HTR-8/SVneo (cell line): ENCODE measurements at regions not wholly inside any gene's neighbourhood (a gene's known extent, or its start where the extent isn't known, plus 50 kb on each side); places are given as distances from the start of the nearest gene placed in this dataset.
"Not testable (repeated sequence)": the region's sequence is repeated elsewhere in the genome, so short reads cannot be mapped to it uniquely, and the experiment has no call there.

Experiments used
- DNase-seq: peaks from one replicate; pipeline ENCODE4 v3.0.0; 2011; ENCODE audit warnings: low spot score, mixed read lengths; ENCODE audit not compliant: insufficient read length
- FAIRE-seq: peaks from 2 replicates; lab custom pipeline; 2011; peaks lifted over from hg19 to GRCh38; lab: Jason Lieb, UNC

DNA sequence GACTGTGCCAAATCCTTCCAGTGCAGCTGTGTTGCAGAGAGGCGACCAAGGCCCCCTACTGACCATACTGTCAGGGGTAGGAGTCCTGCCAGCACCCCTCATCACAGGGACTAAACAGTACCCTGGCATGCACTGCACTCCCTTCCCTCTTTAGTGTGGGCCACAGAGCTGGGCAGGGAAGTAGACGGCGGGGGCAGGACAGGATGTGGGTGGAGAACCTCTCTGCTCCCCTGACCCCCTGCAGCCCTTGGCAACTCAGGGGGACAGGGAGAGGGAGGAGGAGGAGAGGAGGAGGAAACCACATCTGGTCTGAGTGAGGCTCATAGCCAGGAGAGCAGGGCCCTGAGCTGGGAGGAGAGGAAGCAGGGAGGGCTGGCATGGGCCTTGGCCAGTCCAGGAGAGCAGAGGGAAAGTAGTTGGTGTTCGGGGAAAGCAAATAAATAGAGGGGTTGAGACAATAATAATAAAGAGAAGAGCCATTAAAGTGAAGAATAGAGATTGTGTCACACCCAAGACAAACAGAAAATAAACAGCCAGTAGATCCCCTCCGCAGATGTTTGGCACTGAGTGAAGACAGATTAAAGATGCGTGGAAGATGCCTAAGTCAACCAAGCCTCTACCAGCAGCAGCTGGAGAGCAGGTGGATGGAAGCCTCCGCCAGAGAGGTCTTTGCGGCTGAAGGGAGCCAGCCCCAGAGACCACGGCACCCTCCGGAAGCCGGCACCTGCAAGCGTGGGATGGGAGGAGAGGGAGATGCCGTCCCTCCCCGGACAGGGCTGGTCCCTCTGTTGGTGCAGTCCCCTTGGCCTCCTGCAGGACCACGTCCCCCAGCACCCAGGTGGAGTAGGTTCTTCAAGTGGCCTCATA, 61.5 kb downstream of the RPUSD4 start:
- no peak for DNase-seq

DNA sequence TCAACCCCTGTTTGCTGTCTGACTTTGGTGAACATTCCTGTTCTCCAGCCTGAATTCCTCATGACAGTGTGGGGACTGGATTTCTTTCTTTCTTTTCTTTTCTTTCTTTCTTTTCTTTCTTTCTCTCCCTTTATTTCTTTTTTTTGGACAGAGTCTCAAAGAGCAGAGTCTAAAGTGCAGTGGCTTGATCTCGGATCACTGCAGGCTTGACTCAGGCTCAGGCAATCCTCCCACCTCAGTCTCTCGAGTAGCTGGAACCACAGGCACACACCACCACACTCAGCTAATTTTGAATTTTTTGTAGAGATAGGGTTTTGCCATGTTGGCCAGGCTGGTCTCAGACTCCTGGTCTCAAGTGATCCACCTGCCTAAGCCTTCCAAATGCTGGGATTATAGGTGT, 63.1 kb downstream of the RPUSD4 start:
- no peak for DNase-seq
- no peak for FAIRE-seq

More for the DNA sequence above, 61.5 kb downstream of the RPUSD4 start:
- no peak for FAIRE-seq

DNA sequence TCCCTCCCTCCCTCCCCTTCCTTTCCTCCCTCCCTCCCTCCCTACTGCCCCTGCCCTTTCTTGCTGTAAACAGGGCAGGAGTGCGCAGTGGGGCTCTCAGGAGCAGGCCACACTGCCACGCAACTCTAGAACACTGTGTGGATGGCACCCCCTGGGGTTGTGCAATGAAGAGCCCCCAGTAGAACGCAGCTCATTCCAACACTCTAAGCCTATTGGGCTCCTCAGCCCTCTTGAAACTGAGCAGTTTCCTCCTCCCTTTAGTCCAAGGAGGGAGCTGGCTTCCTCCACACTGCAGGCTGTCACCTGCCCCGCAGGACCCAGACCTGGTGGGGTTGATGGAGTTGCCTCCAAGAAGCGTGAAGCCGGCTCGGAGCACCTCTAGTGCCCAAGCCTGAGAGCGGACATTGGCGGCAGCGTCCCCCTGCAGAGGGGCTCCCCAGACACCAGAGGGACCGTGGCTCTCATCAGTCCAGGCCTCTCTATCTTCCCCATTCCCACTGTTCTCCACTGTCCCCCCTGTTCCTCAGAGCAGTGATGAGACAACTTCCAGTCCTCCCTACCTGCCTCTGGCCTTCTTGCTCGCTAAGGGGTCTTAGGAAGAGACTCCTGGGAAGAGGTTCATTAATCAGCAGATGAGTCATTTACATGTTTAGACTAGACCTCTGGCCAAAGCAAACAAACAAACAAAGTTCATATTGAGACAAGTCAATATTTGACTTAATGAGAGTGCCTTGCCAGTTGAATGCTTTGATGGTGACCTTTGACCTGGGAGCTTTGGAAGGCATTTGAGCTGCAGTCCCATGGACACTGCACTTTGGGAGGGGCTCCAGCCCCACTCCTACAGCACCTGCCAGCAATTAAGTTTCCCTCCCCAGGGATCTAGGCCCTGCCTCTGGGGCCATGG, 64.0 kb downstream of the RPUSD4 start:
- no peak for DNase-seq
- FAIRE-seq: no peak

DNA sequence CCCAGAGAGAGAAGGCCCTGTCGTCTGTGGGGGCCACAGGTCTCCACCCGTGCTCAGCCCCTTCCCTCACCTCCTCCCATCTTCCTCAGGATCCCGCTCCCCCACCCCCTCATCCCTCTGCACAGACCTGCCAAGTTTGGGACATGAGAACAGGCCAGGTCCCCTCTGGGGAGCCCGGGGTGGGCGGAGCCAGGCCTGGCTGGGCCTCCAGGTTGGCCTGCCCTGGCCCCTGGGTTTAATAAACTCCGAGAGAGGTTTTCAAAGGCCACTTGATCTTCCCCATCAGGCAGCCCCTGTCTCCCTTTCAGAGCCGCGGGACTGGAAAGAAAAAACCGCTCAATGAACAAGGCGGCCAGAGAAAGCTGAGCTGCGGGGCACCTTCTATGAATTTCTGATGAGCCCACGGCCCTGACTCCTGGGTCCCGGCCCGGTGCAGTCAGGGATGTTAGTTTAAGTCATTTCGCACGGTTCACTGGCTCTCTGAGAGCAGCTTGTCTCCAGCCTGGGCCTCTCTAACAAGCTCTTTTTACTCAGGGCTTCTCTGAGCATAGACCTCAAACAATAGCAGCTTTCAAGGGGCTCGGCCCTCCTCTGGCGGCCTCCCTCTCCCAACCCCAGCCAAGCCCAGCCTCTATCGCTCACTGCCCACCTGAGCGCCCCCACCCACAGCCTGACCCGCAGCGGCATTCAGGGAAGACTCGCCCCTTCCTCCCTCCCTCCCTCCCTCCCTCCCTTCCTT, 64.8 kb downstream of the RPUSD4 start:
- no peak for DNase-seq
- no peak for FAIRE-seq

DNA sequence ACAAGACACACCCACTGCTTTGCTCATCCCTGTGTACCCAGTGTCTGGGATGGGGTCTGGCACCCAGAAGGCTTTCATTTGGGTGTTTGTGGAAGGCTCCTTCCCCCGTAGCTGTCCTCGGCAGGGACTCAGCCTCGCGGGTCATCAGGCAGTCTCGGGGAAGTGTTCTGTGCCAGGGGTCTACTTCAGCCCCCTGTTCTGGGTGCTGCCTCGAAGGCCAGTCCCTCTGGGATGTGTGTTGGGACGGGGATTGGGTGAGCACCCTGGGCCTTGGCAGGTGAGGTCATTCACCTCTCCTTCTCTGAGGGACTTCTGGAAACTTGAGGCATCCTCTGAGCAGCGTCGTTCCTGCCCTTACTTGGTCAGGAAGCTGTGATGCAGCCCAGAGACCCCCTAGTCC, 65.5 kb downstream of the RPUSD4 start:
- no peak for DNase-seq

DNA sequence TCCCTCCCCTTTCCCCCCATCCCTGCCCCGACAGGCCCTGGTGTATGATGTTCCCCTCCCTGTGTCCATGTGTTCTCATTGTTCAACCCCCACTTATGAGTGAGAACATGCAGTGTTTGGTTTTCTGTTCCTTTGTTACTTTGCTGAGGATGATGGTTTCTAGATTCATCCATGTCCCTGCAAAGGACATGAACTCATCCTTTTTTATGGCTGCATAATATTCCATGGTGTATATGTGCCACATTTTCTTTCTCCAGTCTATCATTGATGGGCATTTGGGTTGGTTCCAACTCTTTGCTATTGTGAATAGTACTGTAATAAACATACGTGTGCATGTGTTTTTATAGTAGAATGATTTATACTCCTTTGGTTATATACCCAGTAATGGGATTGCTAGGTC, 68.0 kb downstream of the RPUSD4 start:
- DNase-seq, FAIRE-seq: not testable (repeated sequence)

More for the DNA sequence above, 65.5 kb downstream of the RPUSD4 start:
- no peak for FAIRE-seq

DNA sequence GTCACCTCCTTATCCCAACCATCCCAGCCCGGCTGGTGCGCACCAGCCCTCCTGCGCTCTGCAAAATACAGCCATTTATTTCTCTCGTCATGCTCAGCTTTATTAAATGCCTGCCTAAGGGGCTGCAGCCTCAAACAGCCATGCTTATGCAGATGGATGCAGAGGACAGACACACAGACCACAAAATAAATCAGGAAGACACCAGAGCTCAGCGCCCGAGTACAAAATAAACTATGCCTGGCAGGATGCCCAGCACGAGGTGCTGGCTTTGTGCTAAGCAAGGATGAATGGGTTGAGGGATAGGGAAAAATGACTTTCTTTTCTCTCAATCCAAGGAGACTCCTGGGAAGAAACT, 70.5 kb downstream of the RPUSD4 start:
- FAIRE-seq: no peak
- peak; percentile 41 for DNase-seq

DNA sequence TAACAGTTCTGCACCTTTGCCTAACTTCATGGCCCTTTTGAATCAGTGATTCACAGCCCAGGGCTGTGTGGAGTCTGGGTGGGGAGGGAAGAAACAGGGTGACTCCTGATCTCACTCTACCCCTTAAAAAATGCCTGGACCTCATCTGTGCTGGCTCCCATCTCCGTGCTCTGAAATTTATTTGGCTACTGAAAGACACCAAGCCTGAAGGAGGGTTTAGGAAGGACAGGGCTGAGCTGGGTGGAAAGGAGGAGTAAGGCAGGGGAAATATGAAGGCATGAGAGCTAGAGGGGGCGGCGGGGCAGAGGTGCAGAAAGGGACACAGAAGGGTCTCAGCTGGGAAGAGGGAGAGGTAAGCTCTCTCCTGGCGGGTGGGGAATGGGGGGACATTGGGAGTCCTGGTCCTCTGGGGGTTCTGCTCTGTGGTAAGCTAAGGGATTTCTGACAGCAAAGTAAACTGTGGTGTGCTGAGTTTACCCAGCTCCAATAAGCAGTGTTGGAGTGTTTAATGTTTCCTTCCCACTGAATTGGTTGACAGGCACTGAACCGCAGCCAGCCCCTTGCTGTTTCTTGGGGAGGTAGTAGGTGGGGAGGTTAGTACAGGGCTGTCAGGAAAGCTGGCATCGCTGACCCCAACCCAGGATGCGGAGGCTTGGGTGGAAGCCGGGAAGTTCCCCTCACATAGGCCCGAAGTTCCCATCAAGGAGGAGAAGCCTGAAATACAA, 71.1 kb downstream of the RPUSD4 start:
- FAIRE-seq (no peak), DNase-seq (no peak)

DNA sequence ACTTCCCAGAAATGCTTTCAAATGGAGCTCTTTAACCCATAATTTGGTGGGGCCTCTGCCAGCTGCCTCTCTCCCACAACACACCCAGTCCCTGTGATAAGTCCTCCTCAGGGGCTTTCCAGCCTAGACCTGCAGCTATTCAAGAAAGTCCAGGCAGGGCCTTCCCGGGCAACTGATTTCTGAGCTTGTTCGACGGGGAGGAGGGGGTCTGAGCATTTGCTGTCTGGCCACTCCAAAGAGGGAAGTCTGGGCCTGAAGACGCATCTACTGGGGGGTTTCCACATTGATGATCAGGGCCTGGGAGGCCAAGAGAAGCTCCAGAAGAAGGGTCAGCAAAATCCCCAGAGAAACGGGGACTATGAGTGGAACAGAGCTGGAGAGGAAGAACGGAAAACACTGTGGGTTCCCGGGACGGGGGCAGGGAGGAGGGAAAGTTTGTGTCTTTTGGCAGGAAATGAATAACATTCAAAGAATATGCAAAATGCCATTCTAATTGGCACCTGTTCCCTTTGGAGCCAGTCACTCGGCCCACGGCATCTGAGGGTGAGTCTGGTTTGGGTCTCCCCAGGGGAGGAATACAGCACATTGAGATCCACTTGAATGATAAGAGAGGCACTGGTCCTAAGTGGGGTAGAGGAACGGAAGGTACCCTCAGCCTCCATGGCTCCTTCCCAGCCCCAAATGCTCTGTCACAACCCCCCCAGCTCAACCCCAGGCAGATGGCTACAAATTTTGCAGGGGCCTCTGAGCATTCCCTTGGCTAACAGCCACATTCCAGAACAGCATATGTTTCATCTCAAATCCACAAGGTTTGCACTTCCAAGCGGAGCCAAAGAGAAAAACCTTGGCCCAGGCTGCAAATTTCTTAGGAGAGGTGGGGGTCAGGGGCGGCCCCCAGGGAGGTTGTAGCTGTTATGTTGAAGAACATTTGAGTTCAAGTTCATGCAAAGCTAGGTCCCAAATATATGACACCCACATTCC, 72.0 kb downstream of the RPUSD4 start:
- DNase-seq (no peak), FAIRE-seq (no peak)

DNA sequence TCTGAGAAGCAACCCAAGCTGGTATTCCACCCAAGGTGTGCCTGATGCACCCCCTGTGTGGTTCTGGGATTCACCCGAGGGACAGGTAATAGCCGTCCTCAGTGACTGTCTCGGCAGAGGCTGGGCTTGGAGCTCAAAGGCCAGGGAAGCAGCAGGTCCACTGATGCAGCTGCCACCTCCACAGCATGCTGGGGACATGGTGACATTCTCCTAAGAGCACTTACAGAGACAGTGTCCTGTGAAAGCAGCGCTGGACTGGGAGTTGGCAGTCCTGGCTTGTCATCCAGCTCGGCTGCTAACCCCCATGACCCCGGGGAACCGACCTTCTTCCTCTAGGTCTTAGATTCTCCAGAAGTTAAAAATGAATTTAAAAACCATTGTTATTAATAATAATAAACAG, 72.8 kb downstream of the RPUSD4 start:
- no peak for FAIRE-seq

DNA sequence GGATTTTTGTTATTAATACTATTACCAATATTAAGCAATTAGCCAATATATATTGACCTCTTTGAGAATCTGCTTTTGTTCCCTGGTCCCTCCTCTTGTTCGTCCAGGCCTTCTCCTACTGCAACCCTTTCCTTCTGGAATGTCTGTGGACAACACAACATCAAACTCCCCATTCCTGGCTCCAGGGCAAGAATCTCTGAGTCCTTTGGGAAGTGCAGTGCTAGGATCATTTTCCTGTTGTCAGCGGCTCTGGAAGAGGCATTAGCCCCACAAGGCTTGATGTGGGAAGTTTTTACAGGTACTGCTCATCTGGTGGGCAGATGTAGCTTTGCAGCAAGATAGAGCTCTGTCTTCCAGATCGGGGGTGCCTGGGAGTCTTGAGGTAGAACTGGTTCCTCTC, 74.3 kb downstream of the RPUSD4 start:
- DNase-seq: no peak
- FAIRE-seq: no peak

More for the DNA sequence above, 72.8 kb downstream of the RPUSD4 start:
- DNase-seq: no peak

DNA sequence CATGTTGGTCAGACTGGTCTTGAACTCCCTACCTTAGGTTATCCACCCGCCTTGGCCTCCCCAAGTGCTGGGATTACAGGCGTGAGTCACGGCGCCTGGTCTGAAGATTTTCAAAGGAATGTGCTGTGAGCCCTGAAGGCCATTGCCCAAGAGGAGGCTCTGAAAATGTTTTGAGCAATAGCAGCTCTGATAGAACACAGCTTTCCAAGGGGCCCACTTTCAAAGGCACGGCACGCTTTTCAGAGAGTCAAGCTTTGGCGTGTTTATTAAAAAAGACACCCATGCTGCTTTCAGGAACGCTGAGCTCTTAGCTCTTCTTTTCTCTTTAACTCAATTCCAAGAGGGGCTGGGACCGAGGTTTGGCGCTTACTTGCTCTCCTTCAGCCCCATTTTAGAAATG, 73.8 kb upstream of the CDON start:
- DNase-seq (no peak), FAIRE-seq (no peak)

DNA sequence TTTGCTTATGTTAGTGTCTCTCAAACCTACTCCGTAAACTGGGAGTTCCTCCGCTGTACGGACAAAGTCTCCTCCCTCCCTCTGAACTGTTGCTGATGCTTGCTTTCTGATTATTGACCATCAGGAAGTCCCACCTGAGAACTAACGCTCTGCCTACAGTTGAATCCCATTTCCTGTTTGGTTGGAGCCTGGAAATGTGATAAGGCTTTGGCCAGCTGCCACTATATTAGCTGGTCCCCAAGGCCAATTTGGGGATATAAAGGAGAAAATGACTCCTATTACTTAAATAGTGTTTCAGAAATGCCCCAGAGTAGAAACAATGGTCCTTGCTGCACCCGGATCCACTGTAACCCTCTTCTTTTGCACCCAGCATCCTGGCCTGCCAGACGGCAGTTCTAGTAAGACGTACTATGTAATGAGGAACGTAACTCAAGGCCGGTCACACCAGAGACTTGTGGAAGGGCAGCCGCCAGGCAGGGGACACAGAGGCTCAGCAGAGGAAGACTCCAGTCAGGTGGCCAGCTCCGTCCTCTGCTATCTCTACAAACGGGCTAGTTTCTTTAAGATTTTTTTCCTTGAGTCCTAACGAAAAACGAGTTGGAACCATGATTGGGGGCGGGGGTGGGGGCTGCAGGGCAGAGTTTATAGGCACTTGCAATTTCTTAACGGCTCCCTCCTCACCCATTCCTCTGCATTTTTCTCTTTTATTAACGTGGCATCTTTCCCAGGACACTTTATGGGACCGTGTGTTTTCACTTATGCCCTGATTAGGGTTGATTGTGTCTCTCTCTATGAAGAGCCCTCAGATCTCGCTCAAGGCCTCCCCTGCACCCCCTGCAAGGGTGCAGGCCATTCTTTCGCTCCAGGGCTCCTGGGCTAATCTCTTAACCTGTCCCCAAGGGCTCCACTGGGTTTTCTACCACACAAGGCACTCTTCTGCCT, 72.8 kb upstream of the CDON start:
- FAIRE-seq (no peak), DNase-seq (no peak)

DNA sequence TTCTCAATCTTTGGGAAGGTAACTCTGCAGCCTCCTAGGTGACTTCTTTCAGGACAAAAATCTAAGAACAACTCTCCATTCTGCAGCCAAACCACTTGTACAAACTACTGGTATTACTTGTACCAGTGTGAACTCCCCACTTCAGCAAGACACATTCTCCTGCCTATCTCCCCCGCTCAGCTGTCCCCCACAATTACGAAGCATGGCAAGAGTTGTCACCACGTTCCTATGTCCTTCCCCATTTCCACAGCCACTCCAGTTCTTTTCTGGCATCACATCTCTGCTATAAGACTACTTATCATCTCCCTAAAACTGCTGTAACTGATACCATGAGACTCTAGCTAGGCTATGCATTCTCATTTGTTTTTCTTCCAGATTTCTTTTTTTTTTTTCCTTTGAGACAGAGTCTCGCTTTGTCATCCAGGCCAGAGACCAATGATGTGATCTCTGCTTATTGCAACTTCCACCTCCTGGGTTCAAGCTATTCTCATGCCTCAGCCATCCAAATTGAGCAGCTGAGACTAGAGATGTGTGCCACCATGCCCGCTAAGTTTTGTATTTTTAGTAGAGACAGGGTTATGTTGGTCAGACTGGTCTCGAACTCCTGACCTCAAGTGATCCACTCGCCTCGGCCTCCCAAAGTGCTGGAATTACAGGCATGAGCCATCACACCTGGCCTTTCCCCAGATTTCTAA, 71.9 kb upstream of the CDON start:
- FAIRE-seq: no peak
- no peak for DNase-seq

DNA sequence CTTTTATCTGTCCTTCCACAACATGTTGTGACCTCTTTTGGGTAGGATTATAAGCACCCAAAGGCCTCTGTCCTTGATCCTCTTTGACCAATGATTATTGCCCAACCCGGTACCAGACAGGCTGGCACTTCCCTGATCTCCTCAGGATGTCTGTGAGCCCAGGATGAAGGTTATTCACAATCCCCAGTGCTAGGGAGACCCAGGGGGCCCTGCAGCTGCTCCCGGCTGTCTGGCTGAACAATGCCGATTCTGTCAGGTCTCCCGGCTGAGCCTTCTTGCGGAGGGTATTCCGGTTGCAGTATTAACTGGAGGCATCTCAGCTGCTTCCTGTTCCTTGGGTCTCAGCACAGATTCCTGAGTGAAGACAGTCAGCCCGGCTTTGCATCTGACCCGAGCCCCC, 71.2 kb upstream of the CDON start:
- FAIRE-seq: no peak
- no peak for DNase-seq

DNA sequence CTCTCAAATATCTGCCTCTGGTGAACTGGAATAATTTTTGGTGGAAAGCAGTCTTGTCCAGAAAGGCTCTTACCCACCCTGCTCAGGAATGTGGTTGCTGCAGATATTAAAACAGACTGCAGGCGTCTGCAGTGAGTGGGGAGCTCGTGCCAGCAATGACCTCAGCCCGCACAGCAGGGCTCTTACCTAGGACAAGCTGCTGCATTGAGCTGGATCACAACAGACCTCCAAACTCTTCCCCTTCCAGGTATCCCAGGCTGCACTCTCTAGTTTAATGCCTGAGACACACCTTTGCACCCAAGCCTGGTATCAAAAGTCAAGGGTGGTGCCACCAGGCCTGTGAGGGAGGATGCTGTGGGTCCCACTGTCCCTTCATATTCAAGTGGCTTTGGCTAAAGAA, 69.7 kb upstream of the CDON start:
- no peak for FAIRE-seq

DNA sequence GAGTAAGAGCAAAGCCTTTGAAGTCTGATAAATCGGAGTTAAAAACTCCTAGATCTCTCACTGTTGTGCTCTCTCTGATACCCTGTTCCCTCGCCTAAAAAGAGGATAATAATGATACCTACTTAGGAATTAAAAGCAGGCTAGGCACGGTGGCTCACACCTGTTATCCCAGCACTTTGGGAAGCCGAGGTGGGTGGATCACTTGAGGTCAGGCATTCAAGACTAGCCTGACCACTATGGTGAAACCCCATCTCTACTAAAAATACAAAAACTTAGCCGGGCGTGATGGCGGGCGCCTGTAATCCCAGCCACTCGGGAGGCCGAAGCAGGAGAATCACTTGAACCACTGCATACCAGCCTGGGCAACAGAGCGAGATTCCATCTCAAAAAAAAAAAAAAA, 68.1 kb upstream of the CDON start:
- not testable (repeated sequence) for FAIRE-seq, DNase-seq

More for the DNA sequence above, 69.7 kb upstream of the CDON start:
- DNase-seq: peak; percentile 45
